GM13977 (cell line): ENCODE measurements at regions not wholly inside any gene's neighbourhood (a gene's known extent, or its start where the extent isn't known, plus 50 kb on each side); places are given as distances from the start of the nearest gene placed in this dataset.
"Not testable (repeated sequence)": the region's sequence is repeated elsewhere in the genome, so short reads cannot be mapped to it uniquely, and the experiment has no call there.

Experiments
- DNase-seq: peaks from one replicate; pipeline ENCODE4 v3.0.0; 2012; ENCODE audit warnings: low spot score
- in situ Hi-C: fragments of 300-500 bp; cut with MboI; formaldehyde crosslinking; loops from one replicate; pipeline ENCODE4 v1.12.0; 2022; ENCODE audit warnings: low sequenced_read_pairs, low pct_unique_long_range_greater_than_20kb, mixed read lengths, inconsistent platforms; ENCODE audit not compliant: unreplicated experiment
- TF ChIP-seq, protein P1 (sequence below): IDR thresholded peaks from 2 replicates; pipeline ENCODE4 v1.5.1; 2012; ENCODE audit warnings: mild to moderate bottlenecking, control low read depth; ENCODE audit not compliant: insufficient read depth; ENCODE audit errors: extremely low read depth, missing control alignments

DNA sequence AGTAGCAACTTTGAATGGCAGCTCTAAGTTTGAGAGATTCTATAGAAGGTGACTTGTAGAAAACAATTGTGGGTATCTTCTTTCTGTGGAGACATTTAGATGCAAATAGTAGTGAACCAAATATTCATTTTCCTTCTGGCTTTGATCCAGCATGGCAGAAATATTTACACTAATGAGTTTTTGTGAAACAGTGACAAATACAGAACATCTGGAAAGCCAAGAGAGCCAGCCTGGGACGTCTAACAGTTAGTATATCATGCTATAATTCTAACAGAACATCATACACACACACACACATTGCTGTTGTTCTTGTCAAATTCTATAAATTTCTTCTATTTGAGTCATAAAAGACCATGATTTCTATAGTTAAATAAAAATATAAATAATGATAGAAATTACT is 1777.9 kb downstream of the ARAP2 start:
- TF ChIP-seq, protein P1, sequence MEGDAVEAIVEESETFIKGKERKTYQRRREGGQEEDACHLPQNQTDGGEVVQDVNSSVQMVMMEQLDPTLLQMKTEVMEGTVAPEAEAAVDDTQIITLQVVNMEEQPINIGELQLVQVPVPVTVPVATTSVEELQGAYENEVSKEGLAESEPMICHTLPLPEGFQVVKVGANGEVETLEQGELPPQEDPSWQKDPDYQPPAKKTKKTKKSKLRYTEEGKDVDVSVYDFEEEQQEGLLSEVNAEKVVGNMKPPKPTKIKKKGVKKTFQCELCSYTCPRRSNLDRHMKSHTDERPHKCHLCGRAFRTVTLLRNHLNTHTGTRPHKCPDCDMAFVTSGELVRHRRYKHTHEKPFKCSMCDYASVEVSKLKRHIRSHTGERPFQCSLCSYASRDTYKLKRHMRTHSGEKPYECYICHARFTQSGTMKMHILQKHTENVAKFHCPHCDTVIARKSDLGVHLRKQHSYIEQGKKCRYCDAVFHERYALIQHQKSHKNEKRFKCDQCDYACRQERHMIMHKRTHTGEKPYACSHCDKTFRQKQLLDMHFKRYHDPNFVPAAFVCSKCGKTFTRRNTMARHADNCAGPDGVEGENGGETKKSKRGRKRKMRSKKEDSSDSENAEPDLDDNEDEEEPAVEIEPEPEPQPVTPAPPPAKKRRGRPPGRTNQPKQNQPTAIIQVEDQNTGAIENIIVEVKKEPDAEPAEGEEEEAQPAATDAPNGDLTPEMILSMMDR = no peak
- in situ Hi-C loops = no loop called here
- DNase-seq = no peak

DNA sequence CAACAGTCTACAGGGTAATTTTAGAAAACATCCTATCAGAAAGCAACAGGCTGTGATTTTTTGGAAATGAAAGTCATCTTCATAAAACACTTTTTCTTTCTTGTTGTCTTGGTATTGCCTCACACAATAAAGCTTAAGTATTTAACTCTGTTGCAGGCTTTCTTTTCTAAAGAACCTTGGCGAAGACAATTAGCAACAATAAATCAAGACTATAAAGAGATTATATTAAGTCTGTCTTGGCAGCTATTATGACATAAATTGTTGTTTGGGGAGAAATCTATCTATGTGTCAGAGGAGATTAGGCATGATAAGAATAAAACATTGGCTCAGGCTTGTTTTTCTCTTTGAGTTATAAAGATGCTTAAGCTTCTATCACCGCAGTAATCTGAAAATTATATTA is 1774.8 kb downstream of the ARAP2 start:
- no peak for DNase-seq
- in situ Hi-C loops = no loop called here

DNA sequence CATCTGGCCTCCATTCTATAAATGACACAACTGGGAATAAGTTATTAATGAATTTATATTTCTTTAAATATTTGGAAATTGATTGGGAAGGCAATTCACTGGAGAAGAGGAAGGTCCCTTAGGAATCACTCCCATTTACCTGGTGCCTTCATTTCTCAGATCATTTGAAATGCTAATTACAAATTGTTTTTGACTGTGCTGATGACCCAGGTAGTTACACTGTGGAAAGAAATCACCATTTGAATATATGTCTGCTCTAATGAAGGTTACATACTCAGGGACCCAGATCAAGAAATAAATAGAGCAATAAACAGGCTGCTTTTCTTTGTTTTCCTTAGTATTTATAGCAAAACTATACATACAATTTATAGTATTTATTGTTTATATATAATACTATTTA is 1759.1 kb downstream of the ARAP2 start:
- TF ChIP-seq, protein P1 = no peak
- no peak for DNase-seq
- in situ Hi-C loops = no loop called here

More for the DNA sequence above, 1774.8 kb downstream of the ARAP2 start:
- TF ChIP-seq, protein P1 = no peak

DNA sequence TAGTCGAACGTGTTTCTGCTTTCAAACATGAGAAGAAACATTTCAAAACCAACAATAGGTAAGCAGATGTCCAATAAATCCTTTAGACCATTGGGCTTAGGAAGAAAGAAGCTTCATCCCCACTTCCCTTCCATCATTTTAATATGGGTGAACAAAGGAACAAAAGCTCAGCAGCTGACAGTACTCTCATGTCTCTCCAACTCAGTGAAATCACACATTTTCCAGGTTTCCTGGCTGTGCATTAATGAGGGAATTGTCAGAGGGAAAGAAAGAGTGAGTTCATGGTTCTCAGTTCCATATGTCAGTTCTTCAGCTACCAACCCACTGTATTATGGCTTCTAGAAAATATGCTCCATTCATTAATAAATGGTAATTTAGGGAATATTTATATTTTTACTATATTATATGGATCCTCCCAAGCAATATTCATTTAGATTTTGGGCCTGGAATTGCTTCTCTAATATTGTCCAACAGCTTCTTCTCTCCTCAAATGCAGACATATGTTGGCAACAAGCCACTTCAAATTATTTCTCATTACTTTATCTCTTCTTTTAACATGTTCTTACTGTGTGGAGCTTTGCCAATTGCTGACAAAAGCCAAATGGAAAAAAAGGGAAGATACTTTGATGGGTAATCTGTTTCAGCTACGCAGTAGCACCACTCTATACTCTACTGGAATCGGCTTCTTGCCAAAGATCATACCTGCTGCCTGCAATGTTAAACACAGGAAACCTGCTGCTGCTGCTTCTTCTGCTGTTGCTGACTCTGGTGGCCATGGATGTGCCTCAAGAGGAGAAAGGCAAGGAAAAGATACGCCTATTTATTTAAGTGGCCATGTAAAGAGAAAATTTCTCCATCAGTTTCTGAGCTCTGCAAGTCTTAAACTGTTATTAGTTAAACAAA is 1757.6 kb downstream of the ARAP2 start:
- no peak for DNase-seq
- TF ChIP-seq, protein P1 = no peak
- in situ Hi-C loops = no loop called here

DNA sequence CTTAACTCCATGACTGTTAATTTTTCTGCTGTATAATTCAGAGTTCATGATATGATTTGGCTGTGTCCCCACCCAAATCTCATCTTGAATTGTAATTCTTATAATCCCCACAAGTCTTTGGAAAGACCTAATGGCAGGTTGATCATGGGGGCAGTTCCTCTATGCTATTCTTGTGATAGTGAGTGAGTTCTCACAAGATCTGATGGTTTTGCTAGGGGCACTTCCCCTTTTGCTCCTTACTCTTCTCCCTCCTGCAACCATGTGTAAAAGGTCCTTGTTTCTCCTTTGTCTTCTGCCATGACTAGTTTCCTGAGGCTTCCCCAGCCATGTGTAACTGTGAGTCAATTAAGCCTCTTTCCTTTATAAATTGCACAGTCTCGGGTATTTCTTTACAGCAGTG is 1751.9 kb downstream of the ARAP2 start:
- DNase-seq = no peak
- TF ChIP-seq, protein P1 = no peak
- in situ Hi-C loops = no loop called here

DNA sequence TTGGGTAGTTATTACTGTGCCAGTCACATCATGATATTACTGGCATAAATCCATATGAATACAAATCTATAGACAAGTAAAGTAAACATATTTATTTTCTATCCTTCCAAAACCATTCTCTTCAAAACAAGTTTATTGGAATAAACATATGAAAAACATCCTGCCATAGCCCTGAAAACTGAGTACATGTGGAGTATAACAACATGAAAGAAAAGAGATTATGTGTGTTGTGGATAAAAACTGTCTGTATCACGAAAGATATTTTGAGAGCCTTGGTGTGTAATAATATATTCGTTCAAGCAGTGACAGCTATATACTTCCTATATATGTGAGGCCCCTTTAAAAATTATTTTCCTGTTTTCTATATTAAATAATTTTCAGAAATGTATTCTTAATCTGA is 1742.2 kb downstream of the ARAP2 start:
- TF ChIP-seq, protein P1 = no peak
- DNase-seq = no peak
- in situ Hi-C loops = no loop called here

DNA sequence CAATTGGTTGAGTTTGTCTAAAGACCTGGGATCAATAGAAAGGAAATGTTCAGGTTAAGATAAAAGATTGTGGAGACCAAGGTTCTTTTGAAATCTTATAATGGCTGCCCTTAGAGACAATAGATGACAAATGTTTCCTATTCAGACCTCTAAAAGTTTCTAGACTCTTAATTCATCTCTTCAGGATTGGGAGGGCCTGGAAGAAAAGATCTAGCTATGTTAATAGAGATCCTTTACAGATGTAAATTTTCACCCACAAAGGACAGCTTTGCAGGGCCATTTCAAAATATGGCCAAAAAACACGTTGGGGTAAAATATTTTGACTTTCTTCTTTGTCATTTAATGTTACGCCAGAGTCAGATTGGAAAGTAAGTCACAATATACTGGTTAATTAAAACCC is 1739.6 kb downstream of the ARAP2 start:
- in situ Hi-C loops, DNase-seq: not testable (repeated sequence)

DNA sequence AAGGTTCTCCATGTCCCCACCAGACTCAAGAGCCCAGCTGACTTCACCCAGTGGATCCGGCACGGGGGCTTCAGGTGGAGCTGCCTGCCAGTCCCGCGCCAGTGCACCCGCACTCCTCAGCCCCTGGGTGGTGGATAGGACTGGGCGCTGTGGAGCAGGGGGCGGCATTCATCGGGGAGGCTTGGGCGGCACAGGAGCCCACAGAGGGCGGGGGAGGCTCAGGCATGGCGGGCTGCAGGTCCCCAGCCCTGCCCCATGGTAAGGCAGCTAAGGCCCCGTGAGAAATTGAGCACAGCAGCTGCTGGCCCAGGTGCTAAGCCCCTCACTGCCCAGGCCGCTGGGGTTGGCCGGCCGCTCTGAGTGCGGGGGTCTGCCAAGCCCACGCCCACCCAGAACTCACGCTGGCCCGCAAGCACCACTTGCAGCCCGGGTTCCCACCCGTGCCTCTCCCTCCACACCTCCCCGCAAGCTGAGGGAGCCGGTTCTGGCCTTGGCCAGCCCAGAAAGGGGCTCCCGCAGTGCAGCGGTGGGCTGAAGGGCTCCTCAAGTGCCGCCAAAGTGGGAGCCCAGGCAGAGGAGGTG is 1737.7 kb downstream of the ARAP2 start:
- DNase-seq, in situ Hi-C loops: not testable (repeated sequence)
